ENCODE measurements at regions not wholly inside any gene's neighbourhood (a gene's known extent, or its start where the extent isn't known, plus 50 kb on each side); places are given as distances from the start of the nearest gene placed in this dataset.
A peak's percentile ranks its signal among the peaks of the same experiment; 100 is the strongest.

DNA sequence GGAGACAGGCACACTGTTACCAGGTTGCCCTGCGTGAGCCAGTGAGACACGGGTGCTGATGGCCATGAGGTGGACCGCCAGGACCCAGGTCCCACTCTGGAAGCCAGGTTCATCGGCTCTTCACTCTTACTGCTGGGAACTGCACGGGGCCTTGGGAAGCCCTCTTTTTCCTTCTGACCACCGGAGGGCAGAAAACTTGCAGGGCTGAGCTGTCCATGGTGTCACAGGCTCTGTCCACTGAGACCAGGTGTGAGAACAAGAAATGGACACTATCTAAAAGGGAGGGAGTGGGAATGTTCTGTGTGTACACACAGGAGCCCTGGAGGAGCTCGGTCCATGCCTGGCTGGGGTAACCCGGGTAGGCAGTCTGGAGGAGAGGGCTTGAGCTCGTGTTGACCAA lies 93.4 kb downstream of the UQCRFS1 start:
- TF ChIP-seq BCL3 (IDR thresholded peaks at IDR 0.05) (no peak), JUNB (IDR thresholded peaks at IDR 0.05) (no peak), MAZ (IDR thresholded peaks at IDR 0.05; ENCODE audit: borderline replicate concordance, low read depth, low read length) (no peak), MAFK (IDR thresholded peaks at IDR 0.05; ENCODE audit: partially characterized antibody) (no peak), BHLHE40 (IDR thresholded peaks at IDR 0.05; ENCODE audit: low read depth, low read length) (no peak)
- TF ChIP-seq, protein P1, sequence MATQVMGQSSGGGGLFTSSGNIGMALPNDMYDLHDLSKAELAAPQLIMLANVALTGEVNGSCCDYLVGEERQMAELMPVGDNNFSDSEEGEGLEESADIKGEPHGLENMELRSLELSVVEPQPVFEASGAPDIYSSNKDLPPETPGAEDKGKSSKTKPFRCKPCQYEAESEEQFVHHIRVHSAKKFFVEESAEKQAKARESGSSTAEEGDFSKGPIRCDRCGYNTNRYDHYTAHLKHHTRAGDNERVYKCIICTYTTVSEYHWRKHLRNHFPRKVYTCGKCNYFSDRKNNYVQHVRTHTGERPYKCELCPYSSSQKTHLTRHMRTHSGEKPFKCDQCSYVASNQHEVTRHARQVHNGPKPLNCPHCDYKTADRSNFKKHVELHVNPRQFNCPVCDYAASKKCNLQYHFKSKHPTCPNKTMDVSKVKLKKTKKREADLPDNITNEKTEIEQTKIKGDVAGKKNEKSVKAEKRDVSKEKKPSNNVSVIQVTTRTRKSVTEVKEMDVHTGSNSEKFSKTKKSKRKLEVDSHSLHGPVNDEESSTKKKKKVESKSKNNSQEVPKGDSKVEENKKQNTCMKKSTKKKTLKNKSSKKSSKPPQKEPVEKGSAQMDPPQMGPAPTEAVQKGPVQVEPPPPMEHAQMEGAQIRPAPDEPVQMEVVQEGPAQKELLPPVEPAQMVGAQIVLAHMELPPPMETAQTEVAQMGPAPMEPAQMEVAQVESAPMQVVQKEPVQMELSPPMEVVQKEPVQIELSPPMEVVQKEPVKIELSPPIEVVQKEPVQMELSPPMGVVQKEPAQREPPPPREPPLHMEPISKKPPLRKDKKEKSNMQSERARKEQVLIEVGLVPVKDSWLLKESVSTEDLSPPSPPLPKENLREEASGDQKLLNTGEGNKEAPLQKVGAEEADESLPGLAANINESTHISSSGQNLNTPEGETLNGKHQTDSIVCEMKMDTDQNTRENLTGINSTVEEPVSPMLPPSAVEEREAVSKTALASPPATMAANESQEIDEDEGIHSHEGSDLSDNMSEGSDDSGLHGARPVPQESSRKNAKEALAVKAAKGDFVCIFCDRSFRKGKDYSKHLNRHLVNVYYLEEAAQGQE (IDR thresholded peaks at IDR 0.05), result peak; percentile 54; the same call in 1 of the 2 replicates
- TF ChIP-seq, protein P2, sequence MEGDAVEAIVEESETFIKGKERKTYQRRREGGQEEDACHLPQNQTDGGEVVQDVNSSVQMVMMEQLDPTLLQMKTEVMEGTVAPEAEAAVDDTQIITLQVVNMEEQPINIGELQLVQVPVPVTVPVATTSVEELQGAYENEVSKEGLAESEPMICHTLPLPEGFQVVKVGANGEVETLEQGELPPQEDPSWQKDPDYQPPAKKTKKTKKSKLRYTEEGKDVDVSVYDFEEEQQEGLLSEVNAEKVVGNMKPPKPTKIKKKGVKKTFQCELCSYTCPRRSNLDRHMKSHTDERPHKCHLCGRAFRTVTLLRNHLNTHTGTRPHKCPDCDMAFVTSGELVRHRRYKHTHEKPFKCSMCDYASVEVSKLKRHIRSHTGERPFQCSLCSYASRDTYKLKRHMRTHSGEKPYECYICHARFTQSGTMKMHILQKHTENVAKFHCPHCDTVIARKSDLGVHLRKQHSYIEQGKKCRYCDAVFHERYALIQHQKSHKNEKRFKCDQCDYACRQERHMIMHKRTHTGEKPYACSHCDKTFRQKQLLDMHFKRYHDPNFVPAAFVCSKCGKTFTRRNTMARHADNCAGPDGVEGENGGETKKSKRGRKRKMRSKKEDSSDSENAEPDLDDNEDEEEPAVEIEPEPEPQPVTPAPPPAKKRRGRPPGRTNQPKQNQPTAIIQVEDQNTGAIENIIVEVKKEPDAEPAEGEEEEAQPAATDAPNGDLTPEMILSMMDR (IDR thresholded peaks at IDR 0.05), result no peak

All from A549 (cell line).